Hepatocyte (in vitro differentiated cells): ENCODE measurements at regions not wholly inside any gene's neighbourhood (a gene's known extent, or its start where the extent isn't known, plus 50 kb on each side); places are given as distances from the start of the nearest gene placed in this dataset.

Experiments
- DNase-seq: peaks from one replicate; pipeline ENCODE4 v3.0.0-alpha.2; 2016; ENCODE audit warnings: low spot score
- H2AFZ ChIP-seq: fragments of 200-600 bp; sonication (generic); 2 replicates; pipeline ENCODE4 v1.6.0; 2016; ENCODE audit warnings: antibody characterized with exemption, mild to moderate bottlenecking
- H3K27ac ChIP-seq: fragments of 200-600 bp; sonication (generic); 2 replicates; pipeline ENCODE4 v1.5.1; 2016; ENCODE audit warnings: mild to moderate bottlenecking
- H3K27me3 ChIP-seq: fragments of 200-600 bp; sonication (generic); 2 replicates; pipeline ENCODE4 v1.6.1; 2016
- H3K36me3 ChIP-seq: fragments of 200-600 bp; sonication (generic); replicated peaks from 2 replicates; pipeline ENCODE4 v1.5.1; 2016; ENCODE audit warnings: low read depth; ENCODE audit not compliant: insufficient read depth
- H3K4me1 ChIP-seq: fragments of 200-600 bp; sonication (generic); 2 replicates; pipeline ENCODE4 v1.5.1; 2016; ENCODE audit warnings: mild to moderate bottlenecking, moderate library complexity; ENCODE audit not compliant: insufficient read depth
- H3K4me2 ChIP-seq: fragments of 200-600 bp; sonication (generic); 2 replicates; pipeline ENCODE4 v1.6.0; 2016
- H3K4me3 ChIP-seq: fragments of 200-600 bp; sonication (generic); 2 replicates; pipeline ENCODE4 v1.5.1; 2016; ENCODE audit warnings: mild to moderate bottlenecking
- H3K79me2 ChIP-seq: fragments of 200-600 bp; sonication (generic); 2 replicates; pipeline ENCODE4 v1.6.0; 2017; ENCODE audit warnings: mild to moderate bottlenecking
- H3K9me2 ChIP-seq: fragments of 200-600 bp; sonication (generic); replicated peaks from 2 replicates; pipeline ENCODE4 v1.6.0; 2017; ENCODE audit warnings: mild to moderate bottlenecking; ENCODE audit not compliant: insufficient read depth
- H3K9me3 ChIP-seq: fragments of 200-600 bp; sonication (generic); 2 replicates; pipeline ENCODE4 v1.5.1; 2016; ENCODE audit warnings: low read depth, mild to moderate bottlenecking
- H4K20me1 ChIP-seq: fragments of 200-600 bp; sonication (generic); 2 replicates; pipeline ENCODE4 v1.6.0; 2016; ENCODE audit warnings: mild to moderate bottlenecking; ENCODE audit not compliant: insufficient read depth, poor library complexity, severe bottlenecking
- EZH2 ChIP-seq: fragments of 200-600 bp; sonication (generic); IDR thresholded peaks from 2 replicates; pipeline ENCODE4 v1.6.1; 2016; ENCODE audit warnings: antibody characterized with exemption, mild to moderate bottlenecking, borderline replicate concordance
- EZH2phosphoT487 ChIP-seq: fragments of 200-600 bp; sonication (generic); IDR thresholded peaks from one replicate; pipeline ENCODE4 v1.6.1; 2018; ENCODE audit warnings: antibody characterized with exemption, mild to moderate bottlenecking, low read depth, moderate library complexity; ENCODE audit not compliant: unreplicated experiment, severe bottlenecking
- WGBS: methylation state at CpG from one replicate; pipeline ENCODE4 v1.1.6; 2016; ENCODE audit warnings: low lambda C conversion rate; ENCODE audit errors: missing lambda C conversion rate; 5-methylcytosine and 5-hydroxymethylcytosine counted together
- TF ChIP-seq, protein P1 (sequence below): fragments of 200-600 bp; sonication (generic); IDR thresholded peaks from 2 replicates; pipeline ENCODE4 v1.5.1; 2016; ENCODE audit warnings: antibody characterized with exemption, mild to moderate bottlenecking; ENCODE audit not compliant: poor library complexity

DNA sequence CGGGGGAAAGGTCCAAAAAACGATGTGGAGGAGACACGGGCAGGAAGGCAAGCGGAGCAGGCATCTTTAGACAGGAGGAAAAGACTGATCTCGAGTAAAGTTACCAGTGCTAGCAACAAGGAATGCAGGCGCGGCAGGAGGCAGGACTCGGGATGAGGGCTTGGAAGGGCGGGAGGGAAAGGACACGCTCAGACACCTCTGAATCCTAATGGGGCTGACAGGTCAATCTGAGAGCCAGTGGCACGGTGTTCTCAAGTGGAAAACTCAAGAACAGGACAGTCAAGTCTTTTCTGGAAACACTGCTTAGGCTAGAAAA lies 155.3 kb upstream of the COBL start:
- no peak overlapping the region for H2AFZ ChIP-seq
- 71% methylated on average over 8 of the region's 11 CpGs for WGBS

DNA sequence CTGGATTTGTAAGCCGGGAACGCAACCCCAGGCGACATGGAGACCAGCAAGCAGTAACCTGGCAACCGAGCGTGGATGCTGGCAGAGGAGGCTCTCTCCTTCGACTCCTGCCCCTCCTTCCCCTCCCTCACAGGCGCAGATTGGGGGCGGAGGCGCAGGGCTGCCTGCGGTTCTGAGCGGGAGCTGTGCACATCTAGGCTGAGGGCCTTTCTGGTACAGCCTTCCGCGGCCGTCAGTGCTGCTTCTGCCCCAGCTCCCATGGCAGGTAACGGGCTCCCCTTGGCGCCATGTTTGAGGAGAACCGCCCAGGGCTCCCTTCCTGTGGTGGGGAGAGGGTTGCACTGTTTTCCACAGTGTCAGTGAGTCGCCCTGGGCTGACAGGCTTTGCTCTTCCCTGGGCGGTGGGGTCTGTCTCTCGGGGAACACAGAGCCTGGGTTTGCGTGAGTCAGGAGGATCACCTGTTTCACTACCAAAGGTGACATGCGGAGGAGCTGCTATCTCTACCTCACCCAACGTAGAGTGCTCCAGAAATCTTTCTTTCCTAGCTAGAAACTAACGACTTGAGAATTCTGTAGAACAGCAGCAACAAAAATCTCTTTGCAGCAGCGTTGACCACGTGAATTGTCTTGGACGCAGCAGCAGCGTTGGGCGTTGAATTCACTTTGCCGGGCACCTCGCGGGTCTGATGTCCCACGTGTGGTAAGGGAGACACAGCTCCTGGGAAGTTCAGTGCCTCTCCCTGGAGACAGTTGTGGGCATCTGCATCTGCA lies 154.8 kb upstream of the COBL start:
- H3K4me1 ChIP-seq, result no peaks in the 10 kb centered on the region
- peaks cover 9% of the 10 kb centered on the region for H3K27me3 ChIP-seq
- no peak overlapping the region for H3K27ac ChIP-seq
- H3K4me2 ChIP-seq, result peak overlapping the region; percentile 68
- H4K20me1 ChIP-seq, result no peaks in the 10 kb centered on the region
- H3K9me3 ChIP-seq, result no peaks in the 10 kb centered on the region
- no peaks in the 10 kb centered on the region for H3K36me3 ChIP-seq
- no peak overlapping the region for H2AFZ ChIP-seq
- TF ChIP-seq EZH2, result no peak
- H3K4me3 ChIP-seq, result no peak overlapping the region
- no peaks in the 10 kb centered on the region for H3K9me2 ChIP-seq
- DNase-seq, result no peak
- no peaks in the 10 kb centered on the region for H3K79me2 ChIP-seq
- 54% methylated on average over 33 of the region's 33 CpGs for whole genome bisulfite sequencing

More for the DNA sequence above, 155.3 kb upstream of the COBL start:
- Histone ChIP-seq H3K4me1 (no peaks in the 10 kb centered on the region), H3K4me3 (no peak overlapping the region), H3K4me2 (peak overlapping the region; percentile 68), H3K27me3 (peaks cover 9% of the 10 kb centered on the region), H4K20me1 (no peaks in the 10 kb centered on the region), H3K79me2 (no peaks in the 10 kb centered on the region), H3K36me3 (no peaks in the 10 kb centered on the region), H3K9me2 (no peaks in the 10 kb centered on the region), H3K27ac (no peak overlapping the region), H3K9me3 (no peaks in the 10 kb centered on the region)
- TF ChIP-seq, protein P1, sequence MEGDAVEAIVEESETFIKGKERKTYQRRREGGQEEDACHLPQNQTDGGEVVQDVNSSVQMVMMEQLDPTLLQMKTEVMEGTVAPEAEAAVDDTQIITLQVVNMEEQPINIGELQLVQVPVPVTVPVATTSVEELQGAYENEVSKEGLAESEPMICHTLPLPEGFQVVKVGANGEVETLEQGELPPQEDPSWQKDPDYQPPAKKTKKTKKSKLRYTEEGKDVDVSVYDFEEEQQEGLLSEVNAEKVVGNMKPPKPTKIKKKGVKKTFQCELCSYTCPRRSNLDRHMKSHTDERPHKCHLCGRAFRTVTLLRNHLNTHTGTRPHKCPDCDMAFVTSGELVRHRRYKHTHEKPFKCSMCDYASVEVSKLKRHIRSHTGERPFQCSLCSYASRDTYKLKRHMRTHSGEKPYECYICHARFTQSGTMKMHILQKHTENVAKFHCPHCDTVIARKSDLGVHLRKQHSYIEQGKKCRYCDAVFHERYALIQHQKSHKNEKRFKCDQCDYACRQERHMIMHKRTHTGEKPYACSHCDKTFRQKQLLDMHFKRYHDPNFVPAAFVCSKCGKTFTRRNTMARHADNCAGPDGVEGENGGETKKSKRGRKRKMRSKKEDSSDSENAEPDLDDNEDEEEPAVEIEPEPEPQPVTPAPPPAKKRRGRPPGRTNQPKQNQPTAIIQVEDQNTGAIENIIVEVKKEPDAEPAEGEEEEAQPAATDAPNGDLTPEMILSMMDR, result no peak
- TF ChIP-seq EZH2 (no peak), EZH2phosphoT487 (no peak)
- DNase-seq, result no peak

DNA sequence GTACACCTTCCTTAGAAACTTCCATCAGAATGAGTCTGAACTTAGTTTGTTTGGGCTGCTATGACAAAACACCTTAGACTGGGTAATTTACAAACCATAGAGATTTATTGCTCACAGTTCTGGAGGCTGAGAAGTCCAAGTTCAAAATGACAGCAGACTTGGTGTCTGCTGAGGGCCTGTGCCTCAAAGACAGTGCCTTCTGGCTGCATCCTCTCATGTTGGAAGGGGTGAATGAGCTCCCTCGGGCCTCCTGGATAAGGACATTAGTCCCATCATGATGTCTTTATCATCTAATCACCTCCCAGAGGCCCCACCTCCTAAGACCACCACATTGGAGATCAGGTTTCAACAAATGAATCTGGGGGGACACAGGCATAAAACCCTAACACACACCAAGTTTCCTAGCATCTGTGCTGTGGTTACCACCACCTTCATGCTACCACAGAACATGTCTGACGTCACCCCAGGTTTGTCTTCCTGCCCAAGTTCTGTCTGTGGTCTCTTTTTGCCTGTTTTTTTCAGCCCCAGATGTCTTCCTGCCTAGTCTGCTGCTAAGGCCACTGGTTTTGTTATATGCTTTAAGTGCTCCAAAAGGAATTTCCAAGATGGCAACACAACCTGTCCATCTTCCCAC lies 150.9 kb upstream of the COBL start:
- Histone ChIP-seq H3K4me1 (no peaks in the 10 kb centered on the region), H3K36me3 (no peaks in the 10 kb centered on the region), H3K4me3 (no peak overlapping the region), H3K27me3 (peaks cover 9% of the 10 kb centered on the region), H3K9me2 (no peaks in the 10 kb centered on the region), H3K4me2 (no peak overlapping the region), H4K20me1 (no peaks in the 10 kb centered on the region), H3K9me3 (no peaks in the 10 kb centered on the region), H2AFZ (no peak overlapping the region), H3K79me2 (no peaks in the 10 kb centered on the region), H3K27ac (no peak overlapping the region)
- no peak for DNase-seq
- TF ChIP-seq EZH2 (no peak), EZH2phosphoT487 (no peak)
- TF ChIP-seq, protein P1, result no peak
- 80% methylated on average over 2 of the region's 2 CpGs for WGBS

DNA sequence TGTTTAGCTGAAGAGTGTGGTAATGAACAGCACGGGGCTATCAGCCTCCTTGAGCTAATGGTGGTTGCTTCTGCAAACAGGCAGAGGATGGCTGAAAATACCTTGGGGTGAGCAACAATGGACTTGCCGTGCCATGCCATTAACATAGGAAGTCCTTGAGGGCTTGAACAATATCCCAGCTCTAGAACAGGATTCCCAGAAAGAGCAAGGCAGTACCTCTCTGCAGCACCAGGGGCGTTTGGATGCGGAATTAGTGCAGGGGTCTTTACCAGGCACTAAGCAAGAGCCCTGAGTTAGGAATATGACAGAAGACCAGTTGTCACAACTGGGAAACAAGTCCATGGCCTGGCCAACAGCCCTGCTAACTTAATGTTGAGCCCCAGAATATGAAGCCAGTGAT lies 143.2 kb upstream of the COBL start:
- no peak overlapping the region for H3K4me3 ChIP-seq
- H3K9me3 ChIP-seq, result no peaks in the 10 kb centered on the region
- TF ChIP-seq EZH2phosphoT487 (no peak), EZH2 (no peak)
- TF ChIP-seq, protein P1, result no peak
- H2AFZ ChIP-seq, result no peak overlapping the region
- H3K36me3 ChIP-seq, result no peaks in the 10 kb centered on the region
- H3K27ac ChIP-seq, result no peak overlapping the region
- H3K27me3 ChIP-seq, result no peaks in the 10 kb centered on the region
- H3K79me2 ChIP-seq, result no peaks in the 10 kb centered on the region
- no peak overlapping the region for H3K4me2 ChIP-seq
- WGBS, result 77% methylated on average over 4 of the region's 4 CpGs
- DNase-seq, result no peak
- H4K20me1 ChIP-seq, result no peaks in the 10 kb centered on the region
- no peaks in the 10 kb centered on the region for H3K9me2 ChIP-seq
- H3K4me1 ChIP-seq, result no peaks in the 10 kb centered on the region
